ENCODE measurements at regions not wholly inside any gene's neighbourhood (a gene's known extent, or its start where the extent isn't known, plus 50 kb on each side); places are given as distances from the start of the nearest gene placed in this dataset.

- Histone ChIP-seq H3K4me1 (ENCODE audit: control insufficient read depth, extremely low read depth, insufficient read depth, low read length) (peaks cover 25% of the 10 kb centered on the region), H4K20me1 (ENCODE audit: control insufficient read depth, extremely low read depth, insufficient read depth, low read length) (no peaks in the 10 kb centered on the region), H3K36me3 (ENCODE audit: control insufficient read depth in 2 of 2, extremely low read depth in 1 of 2, insufficient read depth in 2 of 2, low read length in 2 of 2) (no peaks in the 10 kb centered on the region), H3K27me3 (ENCODE audit: control insufficient read depth, extremely low read depth, insufficient read depth, low read length) (no peaks in the 10 kb centered on the region), H3K4me3 (ENCODE audit: control insufficient read depth in 2 of 3, extremely low read depth in 1 of 3, insufficient read depth in 2 of 3, low read depth in 1 of 3, low read length in 3 of 3) (no peak overlapping the region), H3K9me1 (ENCODE audit: control insufficient read depth, extremely low read depth, insufficient read depth, low read length) (no peaks in the 10 kb centered on the region), H3K9ac (ENCODE audit: control insufficient read depth, extremely low read depth, insufficient read depth, low read length) (no peak overlapping the region), H3K79me2 (ENCODE audit: control insufficient read depth, insufficient read depth, low read length) (no peaks in the 10 kb centered on the region), H2AFZ (ENCODE audit: control insufficient read depth, low read length) (no peak overlapping the region), H3K27ac (ENCODE audit: control insufficient read depth, insufficient read depth, low read length) (no peak overlapping the region), H3K9me3 (ENCODE audit: control insufficient read depth, low read depth, low read length) (peaks cover 2% of the 10 kb centered on the region), H3K4me2 (ENCODE audit: control insufficient read depth, extremely low read depth, insufficient read depth, low read depth, low read length) (no peak overlapping the region)
- no peak for FAIRE-seq
- TF ChIP-seq EZH2 (IDR thresholded peaks at IDR 0.05; ENCODE audit: low read length) (no peak), CTCF (optimal IDR thresholded peaks at IDR 0.05 in 1 of 3, IDR thresholded peaks at IDR 0.05 in 1 of 3, conservative IDR thresholded peaks at IDR 0.05 in 1 of 3; ENCODE audit: extremely low read depth in 1 of 3, insufficient read depth in 2 of 3, low read length in 3 of 3) (no peak)
- dilution Hi-C loops (cut with MboI; ENCODE audit: extremely low pct_ligation_motif_present, low sequenced_read_pairs), result no loop called here
- DNase-seq (ENCODE audit: low read depth, low spot score), result no peak
Observed at GRCh38 chr1:14485285-14485684, 113.2 kb upstream of the KAZN start.

- H3K9me3 ChIP-seq (ENCODE audit: control insufficient read depth, low read depth, low read length), result peaks cover 2% of the 10 kb centered on the region
- DNase-seq (ENCODE audit: low read depth, low spot score), result peak; percentile 80
- H2AFZ ChIP-seq (ENCODE audit: control insufficient read depth, low read length), result no peak overlapping the region
- H3K27ac ChIP-seq (ENCODE audit: control insufficient read depth, insufficient read depth, low read length), result peak overlapping the region; percentile 3
- no peaks in the 10 kb centered on the region for H3K27me3 ChIP-seq (ENCODE audit: control insufficient read depth, extremely low read depth, insufficient read depth, low read length)
- no peaks in the 10 kb centered on the region for H3K36me3 ChIP-seq (ENCODE audit: control insufficient read depth in 2 of 2, extremely low read depth in 1 of 2, insufficient read depth in 2 of 2, low read length in 2 of 2)
- no peak overlapping the region for H3K4me3 ChIP-seq (ENCODE audit: control insufficient read depth in 2 of 3, extremely low read depth in 1 of 3, insufficient read depth in 2 of 3, low read depth in 1 of 3, low read length in 3 of 3)
- no peaks in the 10 kb centered on the region for H3K9me1 ChIP-seq (ENCODE audit: control insufficient read depth, extremely low read depth, insufficient read depth, low read length)
- peak; percentile 96 for FAIRE-seq
- H3K4me1 ChIP-seq (ENCODE audit: control insufficient read depth, extremely low read depth, insufficient read depth, low read length), result peaks cover 25% of the 10 kb centered on the region
- no peaks in the 10 kb centered on the region for H4K20me1 ChIP-seq (ENCODE audit: control insufficient read depth, extremely low read depth, insufficient read depth, low read length)
- peak overlapping the region; percentile 33 for H3K4me2 ChIP-seq (ENCODE audit: control insufficient read depth, extremely low read depth, insufficient read depth, low read depth, low read length)
- dilution Hi-C loops (cut with MboI; ENCODE audit: extremely low pct_ligation_motif_present, low sequenced_read_pairs), result no loop called here
- H3K79me2 ChIP-seq (ENCODE audit: control insufficient read depth, insufficient read depth, low read length), result no peaks in the 10 kb centered on the region
- no peak overlapping the region for H3K9ac ChIP-seq (ENCODE audit: control insufficient read depth, extremely low read depth, insufficient read depth, low read length)
- TF ChIP-seq EZH2 (IDR thresholded peaks at IDR 0.05; ENCODE audit: low read length) (no peak), CTCF (optimal IDR thresholded peaks at IDR 0.05 in 1 of 3, IDR thresholded peaks at IDR 0.05 in 1 of 3, conservative IDR thresholded peaks at IDR 0.05 in 1 of 3; ENCODE audit: extremely low read depth in 1 of 3, insufficient read depth in 2 of 3, low read length in 3 of 3) (no peak)
Observed at GRCh38 chr1:14486401-14487201, 111.9 kb upstream of the KAZN start.
